ENCODE measurements at regions not wholly inside any gene's neighbourhood (a gene's known extent, or its start where the extent isn't known, plus 50 kb on each side); places are given as distances from the start of the nearest gene placed in this dataset.

- TF ChIP-seq REST (IDR thresholded peaks at IDR 0.05; ENCODE audit: insufficient read depth in 1 of 2, low read depth in 2 of 2, low read length in 2 of 2) = no peak
- no peak for TF ChIP-seq POLR2AphosphoS5 (IDR thresholded peaks at IDR 0.05; ENCODE audit: low read depth, low read length)
- TF ChIP-seq TAF1 (IDR thresholded peaks at IDR 0.05; ENCODE audit: borderline replicate concordance, insufficient read depth, low read length) = no peak
These were observed 139.0 kb downstream of the IRX1 start for GRCh38 chr5:3734632-3735031.

Data from PFSK-1 (cell line).